Naive thymus-derived CD4-positive, alpha-beta T cell (primary cell): ENCODE measurements at regions not wholly inside any gene's neighbourhood (a gene's known extent, or its start where the extent isn't known, plus 50 kb on each side); places are given as distances from the start of the nearest gene placed in this dataset.

Source experiments
- ATAC-seq: fragments of 150-1000 bp; cut with Tn5 transposase; 2 replicates; pipeline ENCODE4 v1.10.0; 2021; ENCODE audit warnings: mild to moderate bottlenecking, moderate library complexity
- CTCF ChIA-PET: fragments of 350-600 bp; sonication (Branson Sonifier 250); formaldehyde crosslinking; loops from one replicate; lab custom pipeline; 2021; ENCODE audit warnings: antibody characterized with exemption; lab: Charles Lee
- POLR2A ChIA-PET: fragments of 350-600 bp; sonication (Branson Sonifier 250); formaldehyde crosslinking; loops from one replicate; lab custom pipeline; 2021; ENCODE audit warnings: antibody characterized with exemption, inconsistent platforms; lab: Charles Lee
- DNase-seq, 9 donors: peaks; one replicate each; pipeline versions ENCODE4 v3.0.0 to v3.0.0-alpha.2; 2020 to 2022; ENCODE audit warnings: mixed read lengths in 1 of 9
- H3K27ac ChIP-seq: one replicate; pipeline ENCODE4 v1.7.0; 2013; ENCODE audit warnings: mild to moderate bottlenecking, low read depth, low read length, moderate library complexity
- H3K27me3 ChIP-seq, 2 donors: one replicate each; pipeline ENCODE4 v1.7.0; 2013; ENCODE audit warnings: low read length in 2 of 2, mild to moderate bottlenecking in 2 of 2, moderate library complexity in 2 of 2; ENCODE audit not compliant: control insufficient read depth in 2 of 2, insufficient read depth in 2 of 2
- H3K36me3 ChIP-seq, 3 experiments: 1 replicate in 2 of 3; 2 replicates in 1 of 3; pipeline ENCODE4 v1.7.0; 2013; ENCODE audit warnings: low read length in 3 of 3, mild to moderate bottlenecking in 3 of 3, moderate library complexity in 1 of 3; ENCODE audit not compliant: insufficient read depth in 3 of 3, control insufficient read depth in 2 of 3
- H3K4me1 ChIP-seq, 2 donors: one replicate each; pipeline ENCODE4 v1.7.0; 2013; ENCODE audit warnings: low read length in 2 of 2, mild to moderate bottlenecking in 2 of 2, moderate library complexity in 1 of 2; ENCODE audit not compliant: control insufficient read depth in 2 of 2, insufficient read depth in 2 of 2
- H3K4me3 ChIP-seq: 2 replicates; pipeline ENCODE4 v1.7.0; 2013; ENCODE audit warnings: mild to moderate bottlenecking, low read length
- H3K9me3 ChIP-seq, 3 experiments: 1 replicate in 2 of 3; 2 replicates in 1 of 3; pipeline ENCODE4 v1.7.0; 2013; ENCODE audit warnings: low read length in 3 of 3; ENCODE audit not compliant: control insufficient read depth in 2 of 3
- H3K27ac Mint-ChIP-seq, 9 donors: one replicate each; pipeline ENCODE4 v1.8.0; 2020 to 2022; ENCODE audit warnings: mixed read lengths in 9 of 9, mild to moderate bottlenecking in 8 of 9, moderate library complexity in 5 of 9, inconsistent platforms in 2 of 9
- H3K27me3 Mint-ChIP-seq, 5 donors: one replicate each; pipeline ENCODE4 v1.8.0; 2021 to 2022; ENCODE audit warnings: mixed read lengths in 5 of 5, mild to moderate bottlenecking in 1 of 5
- H3K36me3 Mint-ChIP-seq, 5 donors: one replicate each; pipeline ENCODE4 v1.8.0; 2020 to 2022; ENCODE audit warnings: mixed read lengths in 5 of 5, mild to moderate bottlenecking in 3 of 5, inconsistent platforms in 1 of 5
- H3K4me1 Mint-ChIP-seq, 7 donors: one replicate each; pipeline ENCODE4 v1.8.0; 2020 to 2022; ENCODE audit warnings: mixed read lengths in 7 of 7, mild to moderate bottlenecking in 3 of 7, inconsistent platforms in 1 of 7
- H3K4me3 Mint-ChIP-seq, 10 donors: one replicate each; pipeline ENCODE4 v1.8.0; 2020 to 2022; ENCODE audit warnings: mild to moderate bottlenecking in 10 of 10, mixed read lengths in 10 of 10, moderate library complexity in 6 of 10, inconsistent platforms in 2 of 10
- H3K9me3 Mint-ChIP-seq, 11 donors: one replicate each; pipeline ENCODE4 v1.8.0; 2020 to 2022; ENCODE audit warnings: mixed read lengths in 11 of 11, mild to moderate bottlenecking in 4 of 11, inconsistent platforms in 1 of 11, moderate library complexity in 1 of 11
- intact Hi-C, 2 donors: fragments of 100-400 bp; cut with micrococcal nuclease; formaldehyde crosslinking; loops; one replicate each; pipeline ENCODE4 v1.15.1; 2023

- ChIA-PET POLR2A (no interaction called here), CTCF (no interaction called here)
- Mint-ChIP-seq H3K27ac (no peak overlapping the region), H3K4me3 (no peak overlapping the region), H3K36me3 (peaks cover 0 to 3% (median 0%) of the 10 kb centered on the region in 5 donors), H3K4me1 (no peaks in the 10 kb centered on the region), H3K9me3 (peaks cover 0 to 15% (median 6%) of the 10 kb centered on the region in 11 donors), H3K27me3 (peaks cover 0 to 5% (median 4%) of the 10 kb centered on the region in 5 donors)
- DNase-seq (no peak), ATAC-seq (no peak)
- Histone ChIP-seq H3K27ac (no peak overlapping the region), H3K27me3 (no peaks in the 10 kb centered on the region), H3K9me3 (no peaks in the 10 kb centered on the region), H3K4me1 (no peaks in the 10 kb centered on the region), H3K36me3 (no peaks in the 10 kb centered on the region), H3K4me3 (no peak overlapping the region)
- intact Hi-C loops, result no loop called here
These were observed 261.6 kb upstream of the TTC14 start for GRCh38 chr3:180340395-180340794.

- ChIA-PET POLR2A (no interaction called here), CTCF (no interaction called here)
- H3K36me3 Mint-ChIP-seq, result peaks cover 0 to 3% (median 0%) of the 10 kb centered on the region in 5 donors
- H3K27ac ChIP-seq, result no peak overlapping the region
- no peaks in the 10 kb centered on the region for H3K9me3 ChIP-seq
- H3K27me3 ChIP-seq, result no peaks in the 10 kb centered on the region
- intact Hi-C loops, result no loop called here
- no peaks in the 10 kb centered on the region for H3K4me1 ChIP-seq
- H3K9me3 Mint-ChIP-seq, result peaks cover 0 to 15% (median 6%) of the 10 kb centered on the region in 11 donors
- H3K4me1 Mint-ChIP-seq, result no peaks in the 10 kb centered on the region
- H3K36me3 ChIP-seq, result no peaks in the 10 kb centered on the region
- no peak overlapping the region for H3K4me3 ChIP-seq
- DNase-seq, result no peak
- no peak for ATAC-seq
- H3K27me3 Mint-ChIP-seq, result peaks cover 0 to 5% (median 4%) of the 10 kb centered on the region in 5 donors
- no peak overlapping the region for H3K4me3 Mint-ChIP-seq
- no peak overlapping the region for H3K27ac Mint-ChIP-seq
These were observed 260.4 kb upstream of the TTC14 start for GRCh38 chr3:180341516-180341915.

GRCh38 chr3:180351601-180352000, 250.4 kb upstream of the TTC14 start:
- Histone ChIP-seq H3K27ac (no peak overlapping the region), H3K9me3 (no peaks in the 10 kb centered on the region), H3K36me3 (no peaks in the 10 kb centered on the region), H3K27me3 (no peaks in the 10 kb centered on the region), H3K4me1 (no peaks in the 10 kb centered on the region), H3K4me3 (no peak overlapping the region)
- no peak for DNase-seq
- ATAC-seq, result no peak
- no peaks in the 10 kb centered on the region for H3K36me3 Mint-ChIP-seq
- H3K4me1 Mint-ChIP-seq, result no peaks in the 10 kb centered on the region
- H3K4me3 Mint-ChIP-seq, result no peak overlapping the region
- H3K9me3 Mint-ChIP-seq, result peaks cover 0 to 12% (median 2%) of the 10 kb centered on the region in 11 donors
- H3K27me3 Mint-ChIP-seq, result peaks cover 0 to 3% (median 0%) of the 10 kb centered on the region in 5 donors
- ChIA-PET CTCF (no interaction called here), POLR2A (no interaction called here)
- peak overlapping the region in 1 of 9 donors; percentile 41 for H3K27ac Mint-ChIP-seq
- intact Hi-C loops, result no loop called here

- Mint-ChIP-seq H3K36me3 (no peaks in the 10 kb centered on the region), H3K27me3 (peaks cover 0 to 3% (median under 1%) of the 10 kb centered on the region in 5 donors), H3K4me1 (no peaks in the 10 kb centered on the region), H3K9me3 (peaks cover 0 to 13% (median 2%) of the 10 kb centered on the region in 11 donors), H3K4me3 (no peak overlapping the region), H3K27ac (no peak overlapping the region)
- H3K36me3 ChIP-seq, result no peaks in the 10 kb centered on the region
- no peaks in the 10 kb centered on the region for H3K27me3 ChIP-seq
- H3K27ac ChIP-seq, result no peak overlapping the region
- DNase-seq (no peak), ATAC-seq (no peak)
- no peaks in the 10 kb centered on the region for H3K4me1 ChIP-seq
- intact Hi-C loops, result no loop called here
- ChIA-PET CTCF (no interaction called here), POLR2A (no interaction called here)
- no peaks in the 10 kb centered on the region for H3K9me3 ChIP-seq
- no peak overlapping the region for H3K4me3 ChIP-seq
These were observed 249.7 kb upstream of the TTC14 start for GRCh38 chr3:180352261-180352660.

GRCh38 chr3:180354214-180354613, 247.7 kb upstream of the TTC14 start:
- no peaks in the 10 kb centered on the region for H3K36me3 ChIP-seq
- Mint-ChIP-seq H3K36me3 (no peaks in the 10 kb centered on the region), H3K27me3 (peaks cover 0 to 6% (median 4%) of the 10 kb centered on the region in 5 donors), H3K9me3 (peaks cover 0 to 17% (median 2%) of the 10 kb centered on the region in 11 donors), H3K4me3 (no peak overlapping the region), H3K4me1 (no peaks in the 10 kb centered on the region), H3K27ac (no peak overlapping the region)
- intact Hi-C loops, result no loop called here
- ChIA-PET CTCF (no interaction called here), POLR2A (no interaction called here)
- no peak for DNase-seq
- no peaks in the 10 kb centered on the region for H3K4me1 ChIP-seq
- H3K27ac ChIP-seq, result no peak overlapping the region
- H3K9me3 ChIP-seq, result no peaks in the 10 kb centered on the region
- no peak for ATAC-seq
- H3K27me3 ChIP-seq, result no peaks in the 10 kb centered on the region
- no peak overlapping the region for H3K4me3 ChIP-seq

GRCh38 chr3:180358179-180358578, 243.8 kb upstream of the TTC14 start:
- Histone ChIP-seq H3K9me3 (no peaks in the 10 kb centered on the region), H3K4me1 (no peaks in the 10 kb centered on the region), H3K4me3 (no peak overlapping the region), H3K36me3 (no peaks in the 10 kb centered on the region), H3K27ac (no peak overlapping the region), H3K27me3 (no peaks in the 10 kb centered on the region)
- ChIA-PET CTCF (no interaction called here), POLR2A (interaction anchor here (0.7 kb wide), 1 partner anchor 99 kb away, joined by 3 read pairs; no protein-coding TSS in a partner anchor)
- peaks cover 0 to 16% (median 2%) of the 10 kb centered on the region in 11 donors for H3K9me3 Mint-ChIP-seq
- no peak overlapping the region for H3K4me3 Mint-ChIP-seq
- no peak overlapping the region for H3K27ac Mint-ChIP-seq
- no peaks in the 10 kb centered on the region for H3K4me1 Mint-ChIP-seq
- ATAC-seq (no peak), DNase-seq (no peak)
- no peaks in the 10 kb centered on the region for H3K36me3 Mint-ChIP-seq
- intact Hi-C loops, result no loop called here
- H3K27me3 Mint-ChIP-seq, result peaks cover 0 to 6% (median 4%) of the 10 kb centered on the region in 5 donors

GRCh38 chr3:180359061-180359952, 242.7 kb upstream of the TTC14 start:
- Histone ChIP-seq H3K27ac (no peak overlapping the region), H3K27me3 (no peaks in the 10 kb centered on the region), H3K4me1 (no peaks in the 10 kb centered on the region), H3K36me3 (no peaks in the 10 kb centered on the region), H3K9me3 (no peaks in the 10 kb centered on the region), H3K4me3 (no peak overlapping the region)
- Mint-ChIP-seq H3K4me1 (no peaks in the 10 kb centered on the region), H3K9me3 (peaks cover 0 to 12% (median 2%) of the 10 kb centered on the region in 11 donors), H3K27ac (no peak overlapping the region), H3K27me3 (peaks cover 0 to 6% (median 4%) of the 10 kb centered on the region in 5 donors), H3K4me3 (no peak overlapping the region), H3K36me3 (no peaks in the 10 kb centered on the region)
- DNase-seq (no peak), ATAC-seq (no peak)
- POLR2A ChIA-PET, result no interaction called here
- CTCF ChIA-PET, result no interaction called here
- intact Hi-C loops, result no loop called here
